NT2/D1 (cell line): ENCODE measurements at regions not wholly inside any gene's neighbourhood (a gene's known extent, or its start where the extent isn't known, plus 50 kb on each side); places are given as distances from the start of the nearest gene placed in this dataset.

Source experiments
- SUZ12 ChIP-seq: IDR thresholded peaks from 2 replicates; pipeline ENCODE4 v1.6.1; 2011; ENCODE audit not compliant: insufficient read length, insufficient read depth; ENCODE audit errors: extremely low read depth
- YY1 ChIP-seq: IDR thresholded peaks from 2 replicates; pipeline ENCODE4 v1.6.1; 2011; ENCODE audit not compliant: insufficient read length, insufficient read depth
- ZNF274 ChIP-seq: IDR thresholded peaks from 2 replicates; pipeline ENCODE4 v1.6.1; 2011; ENCODE audit warnings: mild to moderate bottlenecking, low read depth, low read length

DNA sequence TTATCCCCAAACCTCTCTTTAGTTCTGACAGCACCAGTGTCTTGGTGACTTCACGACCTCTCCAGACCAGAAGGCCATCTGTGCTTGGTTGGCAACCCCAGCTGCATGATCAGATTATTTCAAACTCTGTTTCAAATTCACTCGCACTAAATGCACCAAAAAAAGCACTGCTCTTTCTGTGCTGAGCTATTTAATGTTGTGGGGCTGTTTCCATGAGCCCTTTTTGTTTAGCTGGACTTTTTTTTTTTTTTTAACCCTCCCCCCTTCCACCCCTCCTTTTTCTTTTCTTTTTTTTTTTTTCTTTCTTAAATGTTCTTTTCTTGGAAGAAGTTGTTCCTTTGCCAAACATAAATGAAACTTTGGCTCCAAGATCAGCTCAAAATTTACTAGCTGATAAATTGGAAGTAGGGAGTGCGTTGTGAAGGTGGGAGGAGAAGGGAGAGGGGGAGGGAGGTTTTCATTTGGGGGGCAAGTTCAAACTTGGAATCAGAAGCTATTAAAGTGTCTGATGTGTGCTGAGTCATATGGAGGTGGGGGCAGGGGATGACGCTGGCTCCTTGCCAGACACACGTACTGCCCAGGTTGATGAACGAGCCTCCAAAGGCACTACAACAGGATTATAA lies 543.0 kb upstream of the TNP1 start:
- TF ChIP-seq YY1: no peak
- no peak for TF ChIP-seq ZNF274
- no peak for TF ChIP-seq SUZ12
